ENCODE measurements at regions not wholly inside any gene's neighbourhood (a gene's known extent, or its start where the extent isn't known, plus 50 kb on each side); places are given as distances from the start of the nearest gene placed in this dataset.

DNA sequence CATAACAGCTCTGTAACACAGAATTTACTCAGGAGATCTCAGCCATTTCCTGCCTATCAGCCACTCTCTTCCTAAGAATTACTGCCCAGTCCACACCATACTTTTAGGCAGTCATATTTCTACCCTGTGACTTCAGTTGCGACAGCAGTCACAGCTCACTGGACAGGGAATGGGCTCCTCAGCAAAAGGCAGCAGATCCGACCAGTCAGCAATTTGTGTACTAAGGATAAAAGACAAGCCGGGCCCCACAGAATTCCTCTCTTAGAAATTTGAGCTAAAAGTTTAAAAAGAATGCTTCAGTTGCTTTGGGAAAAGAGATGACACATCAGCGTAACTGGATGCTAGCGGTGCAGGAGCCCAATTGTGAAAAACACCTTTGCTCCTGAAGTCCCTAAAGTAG, 172.1 kb downstream of the ENC1 start:
- TF ChIP-seq POLR2A (IDR thresholded peaks at IDR 0.05) (no peak), CTCF (IDR thresholded peaks at IDR 0.05) (no peak)
